Gastroesophageal sphincter (tissue), 3 donors: ENCODE measurements at regions not wholly inside any gene's neighbourhood (a gene's known extent, or its start where the extent isn't known, plus 50 kb on each side); places are given as distances from the start of the nearest gene placed in this dataset.

Experiments used
- POLR2A ChIP-seq, 2 donors: fragments of 450-650 bp; IDR thresholded peaks; one replicate each; pipeline ENCODE4 v1.6.1; 2017; ENCODE audit warnings: antibody characterized with exemption in 2 of 2, mild to moderate bottlenecking in 2 of 2, moderate library complexity in 1 of 2
- POLR2AphosphoS5 ChIP-seq: sonication (generic); formaldehyde crosslinking; IDR thresholded peaks from one replicate; pipeline ENCODE4 v1.6.1; 2017; ENCODE audit warnings: antibody characterized with exemption
- TF ChIP-seq, protein P1 (sequence below), 4 experiments: fragments of 200-600 bp in 2 of 4; fragments of 450-650 bp in 2 of 4; sonication (generic) in 1 of 4; IDR thresholded peaks; one replicate each; pipeline ENCODE4 v1.5.1; 2017 to 2019; ENCODE audit warnings: antibody characterized with exemption in 4 of 4, mild to moderate bottlenecking in 2 of 4, moderate library complexity in 2 of 4

DNA sequence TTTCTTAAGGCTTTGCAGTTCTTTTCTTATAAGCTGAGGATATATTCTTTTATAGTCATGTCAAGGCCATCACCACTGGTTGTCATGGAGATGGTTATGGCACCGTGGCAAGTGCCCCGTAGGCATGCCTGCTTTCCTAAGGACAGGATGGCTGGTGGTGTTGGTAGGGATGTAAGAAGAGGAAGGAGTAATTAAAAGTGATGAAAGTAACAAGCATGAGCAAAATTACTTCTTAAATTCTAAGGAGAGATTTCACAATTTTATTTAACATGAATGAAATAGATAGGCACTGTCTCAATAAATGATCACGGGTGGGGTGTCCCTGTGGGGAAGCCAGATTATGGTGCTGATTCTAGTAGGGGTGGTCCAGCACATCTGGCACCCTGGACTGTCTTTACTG is 290.2 kb upstream of the KLF4 start:
- TF ChIP-seq, protein P1, sequence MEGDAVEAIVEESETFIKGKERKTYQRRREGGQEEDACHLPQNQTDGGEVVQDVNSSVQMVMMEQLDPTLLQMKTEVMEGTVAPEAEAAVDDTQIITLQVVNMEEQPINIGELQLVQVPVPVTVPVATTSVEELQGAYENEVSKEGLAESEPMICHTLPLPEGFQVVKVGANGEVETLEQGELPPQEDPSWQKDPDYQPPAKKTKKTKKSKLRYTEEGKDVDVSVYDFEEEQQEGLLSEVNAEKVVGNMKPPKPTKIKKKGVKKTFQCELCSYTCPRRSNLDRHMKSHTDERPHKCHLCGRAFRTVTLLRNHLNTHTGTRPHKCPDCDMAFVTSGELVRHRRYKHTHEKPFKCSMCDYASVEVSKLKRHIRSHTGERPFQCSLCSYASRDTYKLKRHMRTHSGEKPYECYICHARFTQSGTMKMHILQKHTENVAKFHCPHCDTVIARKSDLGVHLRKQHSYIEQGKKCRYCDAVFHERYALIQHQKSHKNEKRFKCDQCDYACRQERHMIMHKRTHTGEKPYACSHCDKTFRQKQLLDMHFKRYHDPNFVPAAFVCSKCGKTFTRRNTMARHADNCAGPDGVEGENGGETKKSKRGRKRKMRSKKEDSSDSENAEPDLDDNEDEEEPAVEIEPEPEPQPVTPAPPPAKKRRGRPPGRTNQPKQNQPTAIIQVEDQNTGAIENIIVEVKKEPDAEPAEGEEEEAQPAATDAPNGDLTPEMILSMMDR (IDR thresholded peaks at IDR 0.05), result no peak
- TF ChIP-seq POLR2AphosphoS5 (no peak), POLR2A (IDR thresholded peaks at IDR 0.05) (no peak)
